Epithelial cell of proximal tubule (primary cell): ENCODE measurements at regions not wholly inside any gene's neighbourhood (a gene's known extent, or its start where the extent isn't known, plus 50 kb on each side); places are given as distances from the start of the nearest gene placed in this dataset.

ENCODE experiments used
- DNase-seq: peaks from one replicate; pipeline ENCODE4 v3.0.0-alpha.2; 2011; ENCODE audit warnings: low read depth
- H3K4me3 ChIP-seq: 2 replicates; pipeline ENCODE4 v1.5.1; 2011; ENCODE audit warnings: low read depth, mild to moderate bottlenecking, low read length
- TF ChIP-seq, protein P1 (sequence below): conservative IDR thresholded peaks from 2 replicates; pipeline ENCODE4 v1.5.1; 2012; ENCODE audit warnings: low read depth, mild to moderate bottlenecking, low read length

DNA sequence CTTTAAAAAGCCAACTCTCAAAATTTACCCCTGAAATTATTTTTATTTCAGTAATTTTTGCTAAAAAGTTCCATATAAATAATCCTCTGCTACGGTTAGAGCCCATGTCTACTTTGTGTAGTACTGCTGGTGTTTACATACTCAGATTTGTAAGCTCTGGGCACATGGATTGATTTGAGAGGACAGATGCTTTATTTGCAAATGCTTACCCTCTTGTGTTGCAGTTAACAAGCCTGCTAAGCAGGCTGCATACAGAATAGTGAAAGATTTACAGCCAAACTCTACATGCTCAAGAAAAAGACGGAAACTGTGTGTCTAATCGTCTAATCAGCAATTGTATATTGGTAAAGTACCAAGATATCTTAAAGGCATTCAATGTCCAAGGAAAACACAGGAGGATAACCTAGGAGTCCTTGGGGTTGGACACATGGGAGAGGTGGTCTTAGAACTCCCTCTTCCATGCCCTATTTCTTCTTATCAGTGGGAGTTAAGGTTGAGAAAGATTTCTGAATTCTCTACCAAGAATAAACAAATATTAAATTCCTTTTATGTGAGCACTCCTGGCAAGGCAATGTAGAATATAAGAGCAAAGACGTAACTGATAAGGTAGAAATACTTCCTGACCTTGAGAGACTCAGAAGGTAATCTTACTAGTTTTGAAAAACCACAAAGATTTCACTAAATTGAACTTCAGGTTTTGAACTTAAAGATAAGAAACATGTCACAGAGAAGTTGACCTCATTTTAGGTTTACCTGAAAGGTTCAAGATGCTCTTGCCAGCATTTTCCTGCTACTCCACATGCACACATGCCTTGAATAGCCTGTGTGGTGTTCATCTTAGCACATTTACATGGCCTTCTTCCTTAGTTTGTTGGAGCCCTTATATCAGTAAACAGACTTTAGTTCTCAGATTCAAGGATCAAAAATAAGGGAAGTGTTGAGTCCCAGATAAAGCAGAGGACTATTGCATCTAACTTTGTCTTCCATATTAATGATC, 1216.5 kb downstream of the SORCS3 start:
- TF ChIP-seq, protein P1, sequence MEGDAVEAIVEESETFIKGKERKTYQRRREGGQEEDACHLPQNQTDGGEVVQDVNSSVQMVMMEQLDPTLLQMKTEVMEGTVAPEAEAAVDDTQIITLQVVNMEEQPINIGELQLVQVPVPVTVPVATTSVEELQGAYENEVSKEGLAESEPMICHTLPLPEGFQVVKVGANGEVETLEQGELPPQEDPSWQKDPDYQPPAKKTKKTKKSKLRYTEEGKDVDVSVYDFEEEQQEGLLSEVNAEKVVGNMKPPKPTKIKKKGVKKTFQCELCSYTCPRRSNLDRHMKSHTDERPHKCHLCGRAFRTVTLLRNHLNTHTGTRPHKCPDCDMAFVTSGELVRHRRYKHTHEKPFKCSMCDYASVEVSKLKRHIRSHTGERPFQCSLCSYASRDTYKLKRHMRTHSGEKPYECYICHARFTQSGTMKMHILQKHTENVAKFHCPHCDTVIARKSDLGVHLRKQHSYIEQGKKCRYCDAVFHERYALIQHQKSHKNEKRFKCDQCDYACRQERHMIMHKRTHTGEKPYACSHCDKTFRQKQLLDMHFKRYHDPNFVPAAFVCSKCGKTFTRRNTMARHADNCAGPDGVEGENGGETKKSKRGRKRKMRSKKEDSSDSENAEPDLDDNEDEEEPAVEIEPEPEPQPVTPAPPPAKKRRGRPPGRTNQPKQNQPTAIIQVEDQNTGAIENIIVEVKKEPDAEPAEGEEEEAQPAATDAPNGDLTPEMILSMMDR, result no peak
- H3K4me3 ChIP-seq, result no peak overlapping the region
- no peak for DNase-seq

GRCh38 chr10:105855791-105856190, 1214.7 kb downstream of the SORCS3 start:
- TF ChIP-seq, protein P1, result no peak
- H3K4me3 ChIP-seq, result no peak overlapping the region
- DNase-seq, result no peak

- H3K4me3 ChIP-seq, result no peak overlapping the region
- TF ChIP-seq, protein P1, result no peak
- no peak for DNase-seq
These were observed 1203.8 kb downstream of the SORCS3 start for GRCh38 chr10:105844676-105845570.

- no peak overlapping the region for H3K4me3 ChIP-seq
- no peak for DNase-seq
- TF ChIP-seq, protein P1, result no peak
These were observed 1203.2 kb downstream of the SORCS3 start for GRCh38 chr10:105844241-105844640.

DNA sequence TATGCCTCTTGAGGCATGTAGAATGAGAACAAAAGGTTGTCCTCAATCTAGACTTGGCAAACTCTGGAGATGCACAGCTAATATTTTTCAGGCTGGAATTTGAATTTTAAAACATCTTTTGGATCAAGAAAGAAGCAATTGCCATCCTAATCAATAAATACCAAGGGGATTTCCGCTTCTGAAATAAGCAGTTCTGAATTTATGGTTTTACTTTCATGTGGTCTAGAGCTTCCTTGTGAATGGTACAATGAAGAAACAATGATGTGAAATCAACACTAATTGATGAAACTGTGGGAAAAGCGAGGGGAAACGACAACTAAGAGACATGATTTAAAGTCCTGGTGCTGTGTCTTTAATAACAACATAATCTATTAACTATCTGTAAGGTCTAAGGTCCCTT, 1202.7 kb downstream of the SORCS3 start:
- TF ChIP-seq, protein P1, result no peak
- no peak for DNase-seq
- no peak overlapping the region for H3K4me3 ChIP-seq

DNA sequence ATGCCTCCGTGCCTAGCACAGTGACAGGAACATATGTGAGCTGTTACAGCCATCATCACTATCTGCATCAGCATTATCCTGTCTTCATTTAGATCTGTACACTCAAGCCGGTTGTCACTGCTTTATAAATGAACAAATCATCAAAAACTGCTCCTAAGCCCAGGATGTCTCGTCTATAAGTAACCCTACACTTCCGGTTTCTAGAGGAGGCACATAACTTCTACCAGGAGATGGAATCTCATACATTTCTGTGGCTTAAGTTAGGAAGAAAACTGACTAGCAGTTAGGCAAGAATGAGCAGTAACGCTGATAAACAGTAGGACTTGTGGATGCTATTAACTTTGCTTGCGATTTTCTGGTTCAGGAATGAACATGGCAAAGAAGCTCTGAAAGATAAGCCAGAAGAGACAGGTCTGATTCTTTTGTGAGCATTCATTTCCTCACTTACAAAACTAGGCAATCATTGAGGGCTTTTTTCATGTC, 1199.2 kb downstream of the SORCS3 start:
- no peak overlapping the region for H3K4me3 ChIP-seq
- no peak for DNase-seq
- TF ChIP-seq, protein P1, result no peak
